IMR-90 (cell line): ENCODE measurements at regions not wholly inside any gene's neighbourhood (a gene's known extent, or its start where the extent isn't known, plus 50 kb on each side); places are given as distances from the start of the nearest gene placed in this dataset.

Experiments
- ATAC-seq: fragments of 200-7000 bp; cut with Tn5 transposase; 2 replicates; pipeline ENCODE4 v1.9.1; 2020; ENCODE audit warnings: low read depth, mild to moderate bottlenecking, moderate library complexity
- BruUV-seq: library from RNA; stranded (reverse); fragments of 400-500 nt; replicated peaks from 2 replicates; lab custom pipeline; 2021; lab: Mats Ljungman, UMichigan
- CTCF ChIA-PET: fragments of 300-600 bp; formaldehyde crosslinking; extraction: SDS; loops from one replicate; lab custom pipeline; 2021; ENCODE audit warnings: antibody characterized with exemption; lab: Yijun Ruan, JAX
- POLR2A ChIA-PET: fragments of 300-600 bp; sonication (Branson Sonifier 250); formaldehyde crosslinking; loops from one replicate; lab custom pipeline; 2022; ENCODE audit warnings: antibody characterized with exemption; ENCODE audit not compliant: unreplicated experiment; lab: Charles Lee
- DNase-seq: peaks from one replicate; pipeline ENCODE4 v3.0.0; 2013
- H2AFZ ChIP-seq: replicated peaks from 2 replicates; pipeline ENCODE3; 2013; ENCODE audit warnings: low read length, mild to moderate bottlenecking; ENCODE audit not compliant: poor library complexity
- H2AK5ac ChIP-seq: 2 replicates; pipeline ENCODE4 v1.6.1; 2013; ENCODE audit warnings: low read depth, low read length, inconsistent platforms
- H2AK9ac ChIP-seq: replicated peaks from 2 replicates; pipeline ENCODE3; 2013; ENCODE audit warnings: mild to moderate bottlenecking, low read depth, low read length, moderate library complexity; ENCODE audit not compliant: poor library complexity
- H2BK120ac ChIP-seq: 2 replicates; pipeline ENCODE4 v1.6.1; 2013; ENCODE audit warnings: low read depth, low read length, inconsistent platforms
- H2BK15ac ChIP-seq: 3 replicates; pipeline ENCODE4 v1.6.1; 2013; ENCODE audit warnings: low read depth, low read length, inconsistent platforms
- H2BK20ac ChIP-seq: 2 replicates; pipeline ENCODE4 v1.6.1; 2013; ENCODE audit warnings: low read depth, mild to moderate bottlenecking, inconsistent platforms, low read length, moderate library complexity
- H2BK5ac ChIP-seq: 2 replicates; pipeline ENCODE4 v1.6.1; 2013; ENCODE audit warnings: mild to moderate bottlenecking, low read depth, low read length, inconsistent platforms; ENCODE audit not compliant: poor library complexity, severe bottlenecking
- H3K14ac ChIP-seq: replicated peaks from 2 replicates; pipeline ENCODE4 v1.6.1; 2013; ENCODE audit warnings: low read depth, low read length, inconsistent platforms
- H3K18ac ChIP-seq: 2 replicates; pipeline ENCODE4 v1.6.1; 2013; ENCODE audit warnings: low read depth, low read length, control low read depth
- H3K23ac ChIP-seq: 2 replicates; pipeline ENCODE4 v1.6.1; 2013; ENCODE audit warnings: low read depth, low read length, inconsistent platforms
- H3K27ac ChIP-seq: 2 replicates; pipeline ENCODE4 v1.5.1; 2013; ENCODE audit warnings: mild to moderate bottlenecking, control low read depth, low read length; ENCODE audit not compliant: insufficient read depth
- H3K27me3 ChIP-seq: 2 replicates; pipeline ENCODE4 v1.6.1; 2013; ENCODE audit warnings: low read length; ENCODE audit not compliant: control insufficient read depth, insufficient read depth
- H3K36me3 ChIP-seq: 2 replicates; pipeline ENCODE4 v1.6.1; 2013; ENCODE audit warnings: low read length, mixed read lengths; ENCODE audit not compliant: control insufficient read depth, insufficient read depth
- H3K4ac ChIP-seq: 2 replicates; pipeline ENCODE4 v1.6.1; 2013; ENCODE audit warnings: low read depth, low read length, inconsistent platforms
- H3K4me1 ChIP-seq: 2 replicates; pipeline ENCODE4 v1.6.1; 2013; ENCODE audit warnings: low read length, mixed read lengths; ENCODE audit not compliant: control insufficient read depth, insufficient read depth
- H3K4me2 ChIP-seq: 2 replicates; pipeline ENCODE4 v1.6.1; 2013; ENCODE audit warnings: low read depth, mild to moderate bottlenecking, control low read depth, low read length, moderate library complexity
- H3K4me3 ChIP-seq: 2 replicates; pipeline ENCODE4 v1.5.1; 2013; ENCODE audit warnings: low read depth, mild to moderate bottlenecking, control low read depth, low read length, moderate library complexity; ENCODE audit not compliant: insufficient read depth
- H3K56ac ChIP-seq: 2 replicates; pipeline ENCODE4 v1.6.1; 2013; ENCODE audit warnings: low read length, inconsistent platforms; ENCODE audit not compliant: insufficient read depth; ENCODE audit errors: extremely low read depth
- H3K79me1 ChIP-seq, 2 experiments: 2 replicates each; pipeline ENCODE4 v1.6.1; 2013; ENCODE audit warnings: low read length in 2 of 2, inconsistent platforms in 1 of 2, low read depth in 1 of 2
- H3K9ac ChIP-seq: 2 replicates; pipeline ENCODE4 v1.6.1; 2013; ENCODE audit warnings: low read depth, low read length, control low read depth
- H3K9me1 ChIP-seq: 2 replicates; pipeline ENCODE4 v1.6.1; 2013; ENCODE audit warnings: low read length, inconsistent platforms; ENCODE audit not compliant: insufficient read depth
- H3K9me3 ChIP-seq: 2 replicates; pipeline ENCODE4 v1.6.1; 2013; ENCODE audit warnings: low read length; ENCODE audit not compliant: control insufficient read depth, insufficient read depth
- H4K20me1 ChIP-seq: 2 replicates; pipeline ENCODE4 v1.6.1; 2013; ENCODE audit warnings: low read length, inconsistent platforms; ENCODE audit not compliant: insufficient read depth
- H4K5ac ChIP-seq: 2 replicates; pipeline ENCODE4 v1.6.1; 2013; ENCODE audit warnings: mild to moderate bottlenecking, low read depth, low read length, control low read depth
- H4K8ac ChIP-seq, 2 experiments: 2 replicates each; pipeline ENCODE4 v1.6.1; 2013; ENCODE audit warnings: low read depth in 2 of 2, low read length in 2 of 2, control low read depth in 1 of 2, inconsistent platforms in 1 of 2
- H4K91ac ChIP-seq: 2 replicates; pipeline ENCODE4 v1.6.1; 2013; ENCODE audit warnings: low read depth, low read length, inconsistent platforms; ENCODE audit not compliant: insufficient read depth
- BHLHE40 ChIP-seq: fragments of 150-350 bp; IDR thresholded peaks from 2 replicates; pipeline ENCODE4 v1.6.1; 2016; ENCODE audit warnings: mild to moderate bottlenecking, low read depth, low read length
- CEBPB ChIP-seq: IDR thresholded peaks from 2 replicates; pipeline ENCODE4 v1.6.1; 2012; ENCODE audit warnings: low read depth, low read length, improper control_type of control experiment
- CHD1 ChIP-seq: IDR thresholded peaks from 2 replicates; pipeline ENCODE4 v1.6.1; 2012; ENCODE audit warnings: low read depth, low read length, improper control_type of control experiment
- FOS ChIP-seq: fragments of 150-350 bp; IDR thresholded peaks from 2 replicates; pipeline ENCODE4 v1.6.1; 2016; ENCODE audit warnings: low read depth, low read length
- MAFK ChIP-seq: IDR thresholded peaks from 2 replicates; pipeline ENCODE4 v1.6.1; 2012; ENCODE audit warnings: low read depth, low read length, improper control_type of control experiment
- MAZ ChIP-seq: IDR thresholded peaks from 2 replicates; pipeline ENCODE4 v1.6.1; 2012; ENCODE audit warnings: low read depth, mild to moderate bottlenecking, low read length, improper control_type of control experiment, moderate library complexity, borderline replicate concordance
- MXI1 ChIP-seq: IDR thresholded peaks from 2 replicates; pipeline ENCODE4 v1.6.1; 2012; ENCODE audit warnings: low read depth, mild to moderate bottlenecking, low read length, moderate library complexity, borderline replicate concordance
- NFE2L2 ChIP-seq: fragments of 150-350 bp; IDR thresholded peaks from 2 replicates; pipeline ENCODE4 v1.6.1; 2016; ENCODE audit warnings: low read depth, mild to moderate bottlenecking, low read length
- POLR2A ChIP-seq: IDR thresholded peaks from 2 replicates; pipeline ENCODE4 v1.6.1; 2012; ENCODE audit warnings: mild to moderate bottlenecking, low read depth, low read length
- RAD21 ChIP-seq: IDR thresholded peaks from 2 replicates; pipeline ENCODE4 v1.6.1; 2012; ENCODE audit warnings: low read length, improper control_type of control experiment
- RCOR1 ChIP-seq: IDR thresholded peaks from 2 replicates; pipeline ENCODE4 v1.6.1; 2012; ENCODE audit warnings: mild to moderate bottlenecking, low read length, improper control_type of control experiment; ENCODE audit not compliant: insufficient replicate concordance
- RFX5 ChIP-seq: IDR thresholded peaks from 2 replicates; pipeline ENCODE4 v1.8.0; 2012; ENCODE audit warnings: low read depth, mild to moderate bottlenecking, low read length, moderate library complexity
- SMC3 ChIP-seq: fragments of 150-350 bp; IDR thresholded peaks from 2 replicates; pipeline ENCODE4 v1.6.1; 2016; ENCODE audit warnings: low read depth, mild to moderate bottlenecking, antibody characterized with exemption, low read length, moderate library complexity
- USF2 ChIP-seq: fragments of 150-350 bp; IDR thresholded peaks from 2 replicates; pipeline ENCODE4 v1.6.1; 2017; ENCODE audit warnings: mild to moderate bottlenecking, antibody characterized with exemption, low read length, low read depth
- WGBS, 2 experiments: methylation state at CpG; one replicate each; pipeline versions ENCODE4 v1.1.5 to v1.1.7; 2013; ENCODE audit warnings: missing lambda C conversion rate in 2 of 2; ENCODE audit not compliant: insufficient read length in 1 of 2; ENCODE audit errors: extremely low coverage in 2 of 2; 5-methylcytosine and 5-hydroxymethylcytosine counted together
- dilution Hi-C: fragments of 300-500 bp; cut with HindIII; formaldehyde crosslinking; loops from one replicate; pipeline ENCODE4 v1.14.3; 2018; ENCODE audit warnings: low sequenced_read_pairs; ENCODE audit not compliant: unreplicated experiment
- in situ Hi-C: fragments of 300-500 bp; cut with MboI; formaldehyde crosslinking; loops from 3 replicates; pipeline ENCODE4 v1.14.3; 2019; ENCODE audit warnings: low sequenced_read_pairs, inconsistent platforms, mixed read lengths
- intact Hi-C: fragments of 100-400 bp; cut with micrococcal nuclease; formaldehyde crosslinking; loops from 2 replicates; pipeline ENCODE4 v1.10.0; 2022
- TF ChIP-seq, protein P1 (sequence below): conservative IDR thresholded peaks from 2 replicates; pipeline ENCODE4 v1.5.1; 2012; ENCODE audit warnings: mild to moderate bottlenecking, low read depth, low read length, improper control_type of control experiment
- TF ChIP-seq, protein P2 (sequence below): fragments of 150-350 bp; IDR thresholded peaks from 2 replicates; pipeline ENCODE4 v1.6.1; 2016; ENCODE audit warnings: low read depth, mild to moderate bottlenecking, low read length, moderate library complexity, borderline replicate concordance

DNA sequence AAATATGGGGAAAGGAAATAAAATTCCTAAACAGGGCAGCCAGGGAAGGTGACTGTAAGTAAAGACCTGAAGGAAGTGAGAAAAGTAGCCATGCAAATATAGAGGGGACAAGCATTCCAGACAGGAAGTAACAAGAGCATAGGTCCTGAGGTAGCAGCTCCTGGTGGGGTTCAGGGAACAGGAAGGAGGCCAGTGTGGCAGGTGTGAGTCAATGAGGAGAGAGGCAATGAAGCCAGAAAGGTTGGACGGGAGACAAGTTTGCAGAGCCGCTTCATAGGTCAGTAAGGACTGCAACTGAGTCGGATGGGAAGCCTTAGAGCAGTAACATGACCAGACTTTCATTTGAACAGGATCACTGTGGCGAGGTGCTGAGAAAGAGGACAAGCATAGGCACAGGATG lies 150.9 kb downstream of the METTL4 start:
- ATAC-seq (no peak), DNase-seq (no peak)
- H3K4me3 ChIP-seq = no peak overlapping the region
- no peak overlapping the region for H4K5ac ChIP-seq
- no peak overlapping the region for H2BK15ac ChIP-seq
- no peak overlapping the region for H2AFZ ChIP-seq
- dilution Hi-C loops (no loop called here), in situ Hi-C loops (no loop called here), intact Hi-C loops (no loop called here)
- no peak overlapping the region for H3K9ac ChIP-seq
- no peak overlapping the region for H2BK120ac ChIP-seq
- no peak overlapping the region for H3K56ac ChIP-seq
- H2BK5ac ChIP-seq = no peak overlapping the region
- H3K9me3 ChIP-seq = no peaks in the 10 kb centered on the region
- H2AK5ac ChIP-seq = no peak overlapping the region; the same call in 1 of the 2 replicates
- no peak overlapping the region for H3K27ac ChIP-seq
- H3K4me1 ChIP-seq = no peaks in the 10 kb centered on the region
- BruUV-seq = no TSS peak
- H4K91ac ChIP-seq = peak overlapping the region; percentile 24; the same call in 1 of the 2 replicates
- H3K23ac ChIP-seq = no peak overlapping the region
- H4K20me1 ChIP-seq = no peaks in the 10 kb centered on the region
- no peak overlapping the region for H2BK20ac ChIP-seq
- 68% methylated on average over 3 of the region's 4 CpGs; no CpG with 5 or more reads in 1 of the 2 experiments for WGBS, 2 experiments
- no peak overlapping the region for H4K8ac ChIP-seq
- H3K14ac ChIP-seq = no peak overlapping the region
- H3K4ac ChIP-seq = no peak overlapping the region
- H2AK9ac ChIP-seq = no peak overlapping the region
- TF ChIP-seq, protein P1, sequence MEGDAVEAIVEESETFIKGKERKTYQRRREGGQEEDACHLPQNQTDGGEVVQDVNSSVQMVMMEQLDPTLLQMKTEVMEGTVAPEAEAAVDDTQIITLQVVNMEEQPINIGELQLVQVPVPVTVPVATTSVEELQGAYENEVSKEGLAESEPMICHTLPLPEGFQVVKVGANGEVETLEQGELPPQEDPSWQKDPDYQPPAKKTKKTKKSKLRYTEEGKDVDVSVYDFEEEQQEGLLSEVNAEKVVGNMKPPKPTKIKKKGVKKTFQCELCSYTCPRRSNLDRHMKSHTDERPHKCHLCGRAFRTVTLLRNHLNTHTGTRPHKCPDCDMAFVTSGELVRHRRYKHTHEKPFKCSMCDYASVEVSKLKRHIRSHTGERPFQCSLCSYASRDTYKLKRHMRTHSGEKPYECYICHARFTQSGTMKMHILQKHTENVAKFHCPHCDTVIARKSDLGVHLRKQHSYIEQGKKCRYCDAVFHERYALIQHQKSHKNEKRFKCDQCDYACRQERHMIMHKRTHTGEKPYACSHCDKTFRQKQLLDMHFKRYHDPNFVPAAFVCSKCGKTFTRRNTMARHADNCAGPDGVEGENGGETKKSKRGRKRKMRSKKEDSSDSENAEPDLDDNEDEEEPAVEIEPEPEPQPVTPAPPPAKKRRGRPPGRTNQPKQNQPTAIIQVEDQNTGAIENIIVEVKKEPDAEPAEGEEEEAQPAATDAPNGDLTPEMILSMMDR = no peak
- TF ChIP-seq FOS (no peak), MXI1 (no peak), RFX5 (no peak), RAD21 (no peak), USF2 (no peak), RCOR1 (no peak), SMC3 (no peak), CEBPB (no peak), CHD1 (no peak), MAZ (no peak), NFE2L2 (no peak), BHLHE40 (no peak), MAFK (no peak), POLR2A (no peak)
- TF ChIP-seq, protein P2, sequence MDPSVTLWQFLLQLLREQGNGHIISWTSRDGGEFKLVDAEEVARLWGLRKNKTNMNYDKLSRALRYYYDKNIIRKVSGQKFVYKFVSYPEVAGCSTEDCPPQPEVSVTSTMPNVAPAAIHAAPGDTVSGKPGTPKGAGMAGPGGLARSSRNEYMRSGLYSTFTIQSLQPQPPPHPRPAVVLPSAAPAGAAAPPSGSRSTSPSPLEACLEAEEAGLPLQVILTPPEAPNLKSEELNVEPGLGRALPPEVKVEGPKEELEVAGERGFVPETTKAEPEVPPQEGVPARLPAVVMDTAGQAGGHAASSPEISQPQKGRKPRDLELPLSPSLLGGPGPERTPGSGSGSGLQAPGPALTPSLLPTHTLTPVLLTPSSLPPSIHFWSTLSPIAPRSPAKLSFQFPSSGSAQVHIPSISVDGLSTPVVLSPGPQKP = no peak
- CTCF ChIA-PET = interaction anchor here (0.6 to 1.2 kb wide), 2 partner anchors 10 to 22 kb away, joined by 3 read pairs; no protein-coding TSS in a partner anchor
- no peak overlapping the region for H3K18ac ChIP-seq
- H3K27me3 ChIP-seq = no peaks in the 10 kb centered on the region
- H3K4me2 ChIP-seq = no peak overlapping the region
- H3K79me1 ChIP-seq = no peaks in the 10 kb centered on the region
- POLR2A ChIA-PET = interaction anchor here (0.5 kb wide), 1 partner anchor 181 kb away, joined by 8 read pairs; no protein-coding TSS in a partner anchor
- H3K36me3 ChIP-seq = no peaks in the 10 kb centered on the region
- no peaks in the 10 kb centered on the region; the same call in 1 of the 2 replicates for H3K9me1 ChIP-seq
